ENCODE measurements at regions not wholly inside any gene's neighbourhood (a gene's known extent, or its start where the extent isn't known, plus 50 kb on each side); places are given as distances from the start of the nearest gene placed in this dataset.

DNA sequence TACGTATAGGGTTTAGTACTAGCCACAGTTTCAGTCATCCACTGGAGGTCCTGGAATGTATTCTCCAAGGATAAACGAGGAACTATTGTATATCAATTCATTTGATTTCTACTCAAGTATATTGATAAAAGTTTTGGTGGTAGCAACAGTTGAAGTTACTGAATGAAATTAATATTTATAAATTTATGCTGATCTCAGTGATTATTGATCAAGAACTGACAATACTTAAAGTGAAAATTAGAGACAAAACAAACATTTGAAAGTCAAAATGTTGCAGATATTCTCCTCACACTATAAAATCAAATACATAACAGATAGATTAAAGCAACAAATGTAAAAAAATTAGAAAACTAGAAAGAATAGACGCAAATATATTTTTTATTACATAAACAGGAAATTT, 150.9 kb upstream of the SLC35G4 start:
- TF ChIP-seq, protein P1, sequence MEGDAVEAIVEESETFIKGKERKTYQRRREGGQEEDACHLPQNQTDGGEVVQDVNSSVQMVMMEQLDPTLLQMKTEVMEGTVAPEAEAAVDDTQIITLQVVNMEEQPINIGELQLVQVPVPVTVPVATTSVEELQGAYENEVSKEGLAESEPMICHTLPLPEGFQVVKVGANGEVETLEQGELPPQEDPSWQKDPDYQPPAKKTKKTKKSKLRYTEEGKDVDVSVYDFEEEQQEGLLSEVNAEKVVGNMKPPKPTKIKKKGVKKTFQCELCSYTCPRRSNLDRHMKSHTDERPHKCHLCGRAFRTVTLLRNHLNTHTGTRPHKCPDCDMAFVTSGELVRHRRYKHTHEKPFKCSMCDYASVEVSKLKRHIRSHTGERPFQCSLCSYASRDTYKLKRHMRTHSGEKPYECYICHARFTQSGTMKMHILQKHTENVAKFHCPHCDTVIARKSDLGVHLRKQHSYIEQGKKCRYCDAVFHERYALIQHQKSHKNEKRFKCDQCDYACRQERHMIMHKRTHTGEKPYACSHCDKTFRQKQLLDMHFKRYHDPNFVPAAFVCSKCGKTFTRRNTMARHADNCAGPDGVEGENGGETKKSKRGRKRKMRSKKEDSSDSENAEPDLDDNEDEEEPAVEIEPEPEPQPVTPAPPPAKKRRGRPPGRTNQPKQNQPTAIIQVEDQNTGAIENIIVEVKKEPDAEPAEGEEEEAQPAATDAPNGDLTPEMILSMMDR (IDR thresholded peaks at IDR 0.05; ENCODE audit: low read depth, low read length, missing input control) = no peak
- TF ChIP-seq TAF1 (conservative IDR thresholded peaks at IDR 0.05) (no peak), YY1 (IDR thresholded peaks at IDR 0.05) (no peak), RAD21 (IDR thresholded peaks at IDR 0.05) (no peak), GABPA (IDR thresholded peaks at IDR 0.05 in 1 of 2, conservative IDR thresholded peaks at IDR 0.05 in 1 of 2) (no peak), HNF4A (conservative IDR thresholded peaks at IDR 0.05) (no peak), JUND (IDR thresholded peaks at IDR 0.05) (no peak), RXRA (IDR thresholded peaks at IDR 0.05) (no peak), EGR1 (IDR thresholded peaks at IDR 0.05; ENCODE audit: low read depth in 2 of 2) (no peak)
- TF ChIP-seq, protein P2, sequence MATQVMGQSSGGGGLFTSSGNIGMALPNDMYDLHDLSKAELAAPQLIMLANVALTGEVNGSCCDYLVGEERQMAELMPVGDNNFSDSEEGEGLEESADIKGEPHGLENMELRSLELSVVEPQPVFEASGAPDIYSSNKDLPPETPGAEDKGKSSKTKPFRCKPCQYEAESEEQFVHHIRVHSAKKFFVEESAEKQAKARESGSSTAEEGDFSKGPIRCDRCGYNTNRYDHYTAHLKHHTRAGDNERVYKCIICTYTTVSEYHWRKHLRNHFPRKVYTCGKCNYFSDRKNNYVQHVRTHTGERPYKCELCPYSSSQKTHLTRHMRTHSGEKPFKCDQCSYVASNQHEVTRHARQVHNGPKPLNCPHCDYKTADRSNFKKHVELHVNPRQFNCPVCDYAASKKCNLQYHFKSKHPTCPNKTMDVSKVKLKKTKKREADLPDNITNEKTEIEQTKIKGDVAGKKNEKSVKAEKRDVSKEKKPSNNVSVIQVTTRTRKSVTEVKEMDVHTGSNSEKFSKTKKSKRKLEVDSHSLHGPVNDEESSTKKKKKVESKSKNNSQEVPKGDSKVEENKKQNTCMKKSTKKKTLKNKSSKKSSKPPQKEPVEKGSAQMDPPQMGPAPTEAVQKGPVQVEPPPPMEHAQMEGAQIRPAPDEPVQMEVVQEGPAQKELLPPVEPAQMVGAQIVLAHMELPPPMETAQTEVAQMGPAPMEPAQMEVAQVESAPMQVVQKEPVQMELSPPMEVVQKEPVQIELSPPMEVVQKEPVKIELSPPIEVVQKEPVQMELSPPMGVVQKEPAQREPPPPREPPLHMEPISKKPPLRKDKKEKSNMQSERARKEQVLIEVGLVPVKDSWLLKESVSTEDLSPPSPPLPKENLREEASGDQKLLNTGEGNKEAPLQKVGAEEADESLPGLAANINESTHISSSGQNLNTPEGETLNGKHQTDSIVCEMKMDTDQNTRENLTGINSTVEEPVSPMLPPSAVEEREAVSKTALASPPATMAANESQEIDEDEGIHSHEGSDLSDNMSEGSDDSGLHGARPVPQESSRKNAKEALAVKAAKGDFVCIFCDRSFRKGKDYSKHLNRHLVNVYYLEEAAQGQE (IDR thresholded peaks at IDR 0.05) = no peak
- TF ChIP-seq, protein P3, sequence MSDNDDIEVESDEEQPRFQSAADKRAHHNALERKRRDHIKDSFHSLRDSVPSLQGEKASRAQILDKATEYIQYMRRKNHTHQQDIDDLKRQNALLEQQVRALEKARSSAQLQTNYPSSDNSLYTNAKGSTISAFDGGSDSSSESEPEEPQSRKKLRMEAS (IDR thresholded peaks at IDR 0.05) = no peak
- TF ChIP-seq, protein P4, sequence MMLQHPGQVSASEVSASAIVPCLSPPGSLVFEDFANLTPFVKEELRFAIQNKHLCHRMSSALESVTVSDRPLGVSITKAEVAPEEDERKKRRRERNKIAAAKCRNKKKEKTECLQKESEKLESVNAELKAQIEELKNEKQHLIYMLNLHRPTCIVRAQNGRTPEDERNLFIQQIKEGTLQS (IDR thresholded peaks at IDR 0.05) = no peak

All from liver (tissue), 3 donors.